DMS53 treated with DMSO at 0.1 percent for 48 hours (cell line): ENCODE measurements at regions not wholly inside any gene's neighbourhood (a gene's known extent, or its start where the extent isn't known, plus 50 kb on each side); places are given as distances from the start of the nearest gene placed in this dataset.
"Not testable (repeated sequence)": the region's sequence is repeated elsewhere in the genome, so short reads cannot be mapped to it uniquely, and the experiment has no call there.

Source experiments
- DNase-seq: peaks from one replicate; lab custom pipeline; 2025; ENCODE audit not compliant: unreplicated experiment; lab: John Stamatoyannopoulos, UW

GRCh38 chr4:104649631-104650030 is 154.9 kb upstream of the CXXC4 start:
- DNase-seq = no peak

GRCh38 chr4:104662269-104662668 is 167.6 kb upstream of the CXXC4 start:
- DNase-seq = not testable (repeated sequence)

GRCh38 chr4:104677116-104677515 is 182.4 kb upstream of the CXXC4 start:
- DNase-seq = no peak

GRCh38 chr4:104682311-104682710 is 187.6 kb upstream of the CXXC4 start:
- DNase-seq = no peak

GRCh38 chr4:104693601-104694201 is 199.0 kb upstream of the CXXC4 start:
- no peak for DNase-seq

- DNase-seq = no peak
Measured at GRCh38 chr4:104716584-104716983, 221.9 kb upstream of the CXXC4 start.

GRCh38 chr4:104719539-104720230 is 225.0 kb upstream of the CXXC4 start:
- no peak for DNase-seq

- no peak for DNase-seq
Measured at GRCh38 chr4:104722467-104722866, 227.8 kb upstream of the CXXC4 start.

- DNase-seq = no peak
Measured at GRCh38 chr4:104726002-104726401, 231.3 kb upstream of the CXXC4 start.

GRCh38 chr4:104727643-104728042 is 232.9 kb upstream of the CXXC4 start:
- no peak for DNase-seq

GRCh38 chr4:104728380-104729122 is 233.9 kb upstream of the CXXC4 start:
- peak; percentile 3 for DNase-seq

- no peak for DNase-seq
Measured at GRCh38 chr4:104732766-104733165, 238.1 kb upstream of the CXXC4 start.

GRCh38 chr4:104735174-104735573 is 240.5 kb upstream of the CXXC4 start:
- no peak for DNase-seq

GRCh38 chr4:104740161-104740560 is 245.5 kb upstream of the CXXC4 start:
- no peak for DNase-seq

GRCh38 chr4:104743215-104743653 is 248.5 kb upstream of the CXXC4 start:
- no peak for DNase-seq

GRCh38 chr4:104747635-104748034 is 252.9 kb upstream of the CXXC4 start:
- no peak for DNase-seq

- DNase-seq = no peak
Measured at GRCh38 chr4:104749062-104749461, 254.4 kb upstream of the CXXC4 start.

- DNase-seq = no peak
Measured at GRCh38 chr4:104750008-104750407, 255.3 kb upstream of the CXXC4 start.

- no peak for DNase-seq
Measured at GRCh38 chr4:104751468-104751867, 256.8 kb upstream of the CXXC4 start.

- DNase-seq = no peak
Measured at GRCh38 chr4:104752337-104752736, 257.6 kb upstream of the CXXC4 start.

- DNase-seq = no peak
Measured at GRCh38 chr4:104756837-104757236, 262.1 kb upstream of the CXXC4 start.

GRCh38 chr4:104758574-104758973 is 263.9 kb upstream of the CXXC4 start:
- no peak for DNase-seq
